ENCODE measurements at regions not wholly inside any gene's neighbourhood (a gene's known extent, or its start where the extent isn't known, plus 50 kb on each side); places are given as distances from the start of the nearest gene placed in this dataset.

DNA sequence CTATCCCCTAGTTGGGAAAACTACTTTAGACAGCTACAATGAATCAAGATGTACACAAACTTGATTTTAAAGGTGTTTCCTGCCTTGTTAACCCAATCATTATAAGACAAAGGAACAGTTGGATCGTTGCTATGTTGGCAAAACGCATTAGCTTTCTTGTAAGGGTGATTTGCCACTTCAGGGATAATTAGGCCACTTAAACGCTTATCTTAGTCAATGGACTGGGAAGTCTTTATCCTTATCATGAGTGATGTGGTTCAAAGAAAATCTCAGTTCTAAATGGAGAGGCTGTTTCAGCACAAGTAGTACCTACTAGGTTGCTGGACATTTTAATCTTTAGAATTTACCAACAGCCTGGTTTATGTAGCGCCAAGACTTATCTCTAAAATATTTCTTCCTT, 406.1 kb upstream of the MEX3C start:
- Histone ChIP-seq H4K20me1 (ENCODE audit: insufficient read depth) (no peaks in the 10 kb centered on the region), H3K4me1 (ENCODE audit: control insufficient read depth in 1 of 2, insufficient read depth in 2 of 2, low read length in 2 of 2) (no peaks in the 10 kb centered on the region), H3K9me3 (ENCODE audit: control insufficient read depth in 1 of 2, insufficient read depth in 1 of 2, low read depth in 1 of 2, low read length in 2 of 2) (no peaks in the 10 kb centered on the region), H3K4me2 (ENCODE audit: low read length) (no peak overlapping the region), H3K4me3 (replicated peaks in 1 of 2; ENCODE audit: low read depth in 1 of 2, low read length in 2 of 2) (no peak overlapping the region), H3K9ac (ENCODE audit: low read length) (no peak overlapping the region), H3K79me2 (ENCODE audit: insufficient read depth, low read length) (no peaks in the 10 kb centered on the region), H3K27ac (ENCODE audit: low read depth, low read length) (no peak overlapping the region), H2AFZ (ENCODE audit: low read depth, low read length, poor library complexity, severe bottlenecking) (no peak overlapping the region), H3K36me3 (ENCODE audit: control insufficient read depth in 1 of 2, insufficient read depth in 2 of 2, low read length in 2 of 2) (no peaks in the 10 kb centered on the region), H3K9me2 (ENCODE audit: insufficient read depth) (no peaks in the 10 kb centered on the region), H3K27me3 (ENCODE audit: insufficient read depth, low read length) (no peaks in the 10 kb centered on the region)
- POLR2A ChIA-PET = no interaction called here
- intact Hi-C loops (cut with micrococcal nuclease) = no loop called here
- CTCF ChIA-PET = no interaction called here
- no peak for TF ChIP-seq CEBPB (IDR thresholded peaks at IDR 0.05; ENCODE audit: low read depth)
- no peak for TF ChIP-seq SIN3A (IDR thresholded peaks at IDR 0.05; ENCODE audit: low read depth)
- TF ChIP-seq MAX (IDR thresholded peaks at IDR 0.05) = no peak
- no peak for TF ChIP-seq CBX3 (IDR thresholded peaks at IDR 0.05; ENCODE audit: low read depth)
- no peak for TF ChIP-seq YY1 (IDR thresholded peaks at IDR 0.05; ENCODE audit: extremely low read depth, insufficient replicate concordance, low read depth, low read length)
- ATAC-seq (no peak), DNase-seq (ENCODE audit: low read depth, low spot score) (no peak)
- RAD21 ChIA-PET (ENCODE audit: low non-redundant PET in 1 of 2, low total read pairs in 2 of 2, uncharacterized antibody in 2 of 2, unreplicated experiment in 2 of 2) = no interaction called here
- no TSS peak for BruUV-seq (replicated peaks)

DNA sequence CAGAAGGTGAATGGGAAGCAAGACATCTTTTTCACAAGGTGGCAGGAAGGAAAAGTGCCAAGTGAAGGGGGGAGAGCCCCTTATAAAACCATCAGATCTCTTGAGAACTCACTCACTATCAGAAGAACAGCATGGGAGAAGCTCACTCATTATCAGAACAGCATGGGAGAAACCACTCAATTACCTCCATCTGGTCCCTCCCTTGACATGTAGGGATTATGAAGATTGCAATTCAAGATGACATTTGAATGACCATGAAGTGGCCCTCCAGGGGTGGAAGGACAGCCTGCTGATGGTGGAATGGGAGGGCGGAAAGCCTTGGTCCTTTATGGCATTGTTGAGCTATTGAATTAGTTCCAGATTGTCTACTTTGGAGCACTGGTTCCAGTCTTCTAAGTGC, 413.0 kb upstream of the MEX3C start:
- H3K4me3 ChIP-seq (replicated peaks in 1 of 2; ENCODE audit: low read depth in 1 of 2, low read length in 2 of 2) = no peak overlapping the region
- H3K27ac ChIP-seq (ENCODE audit: low read depth, low read length) = no peak overlapping the region
- RAD21 ChIA-PET (ENCODE audit: low non-redundant PET in 1 of 2, low total read pairs in 2 of 2, uncharacterized antibody in 2 of 2, unreplicated experiment in 2 of 2) = no interaction called here
- H2AFZ ChIP-seq (ENCODE audit: low read depth, low read length, poor library complexity, severe bottlenecking) = no peak overlapping the region
- H3K4me2 ChIP-seq (ENCODE audit: low read length) = no peak overlapping the region
- H3K9ac ChIP-seq (ENCODE audit: low read length) = no peak overlapping the region
- no peaks in the 10 kb centered on the region for H3K36me3 ChIP-seq (ENCODE audit: control insufficient read depth in 1 of 2, insufficient read depth in 2 of 2, low read length in 2 of 2)
- TF ChIP-seq EGR1 (IDR thresholded peaks at IDR 0.05; ENCODE audit: low read depth) (no peak), ZFX (IDR thresholded peaks at IDR 0.05) (no peak), TCF7L2 (IDR thresholded peaks at IDR 0.05; ENCODE audit: borderline replicate concordance, extremely low read depth, insufficient read depth, insufficient read length) (no peak), MAX (IDR thresholded peaks at IDR 0.05) (no peak), RAD21 (IDR thresholded peaks at IDR 0.05; ENCODE audit: low read depth) (no peak)
- TF ChIP-seq, protein P1, sequence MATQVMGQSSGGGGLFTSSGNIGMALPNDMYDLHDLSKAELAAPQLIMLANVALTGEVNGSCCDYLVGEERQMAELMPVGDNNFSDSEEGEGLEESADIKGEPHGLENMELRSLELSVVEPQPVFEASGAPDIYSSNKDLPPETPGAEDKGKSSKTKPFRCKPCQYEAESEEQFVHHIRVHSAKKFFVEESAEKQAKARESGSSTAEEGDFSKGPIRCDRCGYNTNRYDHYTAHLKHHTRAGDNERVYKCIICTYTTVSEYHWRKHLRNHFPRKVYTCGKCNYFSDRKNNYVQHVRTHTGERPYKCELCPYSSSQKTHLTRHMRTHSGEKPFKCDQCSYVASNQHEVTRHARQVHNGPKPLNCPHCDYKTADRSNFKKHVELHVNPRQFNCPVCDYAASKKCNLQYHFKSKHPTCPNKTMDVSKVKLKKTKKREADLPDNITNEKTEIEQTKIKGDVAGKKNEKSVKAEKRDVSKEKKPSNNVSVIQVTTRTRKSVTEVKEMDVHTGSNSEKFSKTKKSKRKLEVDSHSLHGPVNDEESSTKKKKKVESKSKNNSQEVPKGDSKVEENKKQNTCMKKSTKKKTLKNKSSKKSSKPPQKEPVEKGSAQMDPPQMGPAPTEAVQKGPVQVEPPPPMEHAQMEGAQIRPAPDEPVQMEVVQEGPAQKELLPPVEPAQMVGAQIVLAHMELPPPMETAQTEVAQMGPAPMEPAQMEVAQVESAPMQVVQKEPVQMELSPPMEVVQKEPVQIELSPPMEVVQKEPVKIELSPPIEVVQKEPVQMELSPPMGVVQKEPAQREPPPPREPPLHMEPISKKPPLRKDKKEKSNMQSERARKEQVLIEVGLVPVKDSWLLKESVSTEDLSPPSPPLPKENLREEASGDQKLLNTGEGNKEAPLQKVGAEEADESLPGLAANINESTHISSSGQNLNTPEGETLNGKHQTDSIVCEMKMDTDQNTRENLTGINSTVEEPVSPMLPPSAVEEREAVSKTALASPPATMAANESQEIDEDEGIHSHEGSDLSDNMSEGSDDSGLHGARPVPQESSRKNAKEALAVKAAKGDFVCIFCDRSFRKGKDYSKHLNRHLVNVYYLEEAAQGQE (IDR thresholded peaks at IDR 0.05; ENCODE audit: low read depth) = no peak
- POLR2A ChIA-PET = no interaction called here
- H4K20me1 ChIP-seq (ENCODE audit: insufficient read depth) = no peaks in the 10 kb centered on the region
- CTCF ChIA-PET = no interaction called here
- H3K27me3 ChIP-seq (ENCODE audit: insufficient read depth, low read length) = no peaks in the 10 kb centered on the region
- no peaks in the 10 kb centered on the region for H3K9me2 ChIP-seq (ENCODE audit: insufficient read depth)
- no peaks in the 10 kb centered on the region for H3K4me1 ChIP-seq (ENCODE audit: control insufficient read depth in 1 of 2, insufficient read depth in 2 of 2, low read length in 2 of 2)
- no TSS peak for BruUV-seq (replicated peaks)
- ATAC-seq (no peak), DNase-seq (ENCODE audit: low read depth, low spot score) (no peak)
- intact Hi-C loops (cut with micrococcal nuclease) = no loop called here
- H3K9me3 ChIP-seq (ENCODE audit: control insufficient read depth in 1 of 2, insufficient read depth in 1 of 2, low read depth in 1 of 2, low read length in 2 of 2) = no peaks in the 10 kb centered on the region
- H3K79me2 ChIP-seq (ENCODE audit: insufficient read depth, low read length) = no peaks in the 10 kb centered on the region

Data from HCT116 (cell line).